Lower leg skin (tissue), 3 donors: ENCODE measurements at regions not wholly inside any gene's neighbourhood (a gene's known extent, or its start where the extent isn't known, plus 50 kb on each side); places are given as distances from the start of the nearest gene placed in this dataset.

Experiments
- POLR2A ChIP-seq, 2 donors: fragments of 450-650 bp; IDR thresholded peaks; one replicate each; pipeline ENCODE4 v1.6.1; 2016 to 2017; ENCODE audit warnings: antibody characterized with exemption in 2 of 2, mild to moderate bottlenecking in 1 of 2, moderate library complexity in 1 of 2
- TF ChIP-seq, protein P1 (sequence below), 3 donors: fragments of 450-650 bp; IDR thresholded peaks; one replicate each; pipeline ENCODE4 v1.5.1; 2016; ENCODE audit warnings: antibody characterized with exemption in 3 of 3, mild to moderate bottlenecking in 3 of 3, moderate library complexity in 2 of 3

DNA sequence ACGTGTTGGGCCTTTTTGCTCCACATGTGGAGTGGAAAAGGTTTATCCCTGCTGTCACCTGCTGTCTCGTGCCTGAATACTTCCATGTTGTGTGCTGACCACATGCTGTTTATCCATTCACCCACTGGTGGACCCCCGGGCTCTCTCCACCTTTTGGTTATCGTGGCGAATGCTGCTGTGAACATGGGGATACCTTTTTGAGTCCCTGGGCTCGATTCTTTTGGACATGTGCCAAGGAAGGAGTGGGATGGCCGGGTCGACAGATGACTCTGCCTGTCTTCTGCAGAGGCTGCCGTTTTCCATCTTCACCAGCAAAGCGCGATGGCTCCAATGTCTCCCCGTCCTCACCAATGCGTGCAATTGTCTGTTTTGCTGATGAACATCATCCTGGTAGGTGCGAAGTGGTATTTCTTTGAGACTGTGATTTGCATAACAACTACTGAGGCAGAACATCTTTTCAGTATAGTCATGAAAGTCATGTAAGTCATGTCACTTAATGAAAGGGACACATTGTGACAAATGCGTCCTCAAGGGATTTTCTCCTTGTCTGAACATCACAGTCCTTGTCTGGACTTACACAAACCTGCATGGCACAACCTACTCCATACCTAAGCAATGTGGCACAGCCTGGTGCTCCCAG lies 758.7 kb downstream of the BRD1 start:
- no peak for TF ChIP-seq POLR2A (IDR thresholded peaks at IDR 0.05)
- TF ChIP-seq, protein P1, sequence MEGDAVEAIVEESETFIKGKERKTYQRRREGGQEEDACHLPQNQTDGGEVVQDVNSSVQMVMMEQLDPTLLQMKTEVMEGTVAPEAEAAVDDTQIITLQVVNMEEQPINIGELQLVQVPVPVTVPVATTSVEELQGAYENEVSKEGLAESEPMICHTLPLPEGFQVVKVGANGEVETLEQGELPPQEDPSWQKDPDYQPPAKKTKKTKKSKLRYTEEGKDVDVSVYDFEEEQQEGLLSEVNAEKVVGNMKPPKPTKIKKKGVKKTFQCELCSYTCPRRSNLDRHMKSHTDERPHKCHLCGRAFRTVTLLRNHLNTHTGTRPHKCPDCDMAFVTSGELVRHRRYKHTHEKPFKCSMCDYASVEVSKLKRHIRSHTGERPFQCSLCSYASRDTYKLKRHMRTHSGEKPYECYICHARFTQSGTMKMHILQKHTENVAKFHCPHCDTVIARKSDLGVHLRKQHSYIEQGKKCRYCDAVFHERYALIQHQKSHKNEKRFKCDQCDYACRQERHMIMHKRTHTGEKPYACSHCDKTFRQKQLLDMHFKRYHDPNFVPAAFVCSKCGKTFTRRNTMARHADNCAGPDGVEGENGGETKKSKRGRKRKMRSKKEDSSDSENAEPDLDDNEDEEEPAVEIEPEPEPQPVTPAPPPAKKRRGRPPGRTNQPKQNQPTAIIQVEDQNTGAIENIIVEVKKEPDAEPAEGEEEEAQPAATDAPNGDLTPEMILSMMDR (IDR thresholded peaks at IDR 0.05) = no peak
